ENCODE measurements at regions not wholly inside any gene's neighbourhood (a gene's known extent, or its start where the extent isn't known, plus 50 kb on each side); places are given as distances from the start of the nearest gene placed in this dataset.

- no peak for TF ChIP-seq CTCF (IDR thresholded peaks at IDR 0.05)
- no peak for TF ChIP-seq POLR2A (IDR thresholded peaks at IDR 0.05)
Observed at GRCh38 chr4:106615961-106616360, 247.4 kb upstream of the GIMD1 start.

Data from upper lobe of left lung (tissue), 4 donors.